ENCODE measurements at regions not wholly inside any gene's neighbourhood (a gene's known extent, or its start where the extent isn't known, plus 50 kb on each side); places are given as distances from the start of the nearest gene placed in this dataset.

DNA sequence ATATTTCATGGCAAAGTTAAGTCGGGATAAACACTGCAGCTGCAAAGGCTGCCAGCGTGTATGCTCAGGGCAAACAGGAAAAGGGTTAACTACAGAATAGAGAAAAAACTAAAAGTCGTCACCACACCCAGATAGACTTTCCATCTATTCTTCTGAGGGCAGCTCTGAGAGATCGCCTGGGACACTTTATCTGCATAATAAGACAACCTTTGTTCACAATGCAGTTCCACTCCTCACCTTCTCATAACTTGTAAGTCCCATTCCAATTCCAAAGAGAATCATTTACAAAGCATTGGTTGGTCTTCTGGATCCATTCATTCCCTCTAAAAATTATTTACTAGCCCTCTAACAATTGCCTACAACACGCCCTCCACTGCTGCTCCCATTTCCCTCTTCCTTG is 437.4 kb downstream of the RND3 start:
- Histone ChIP-seq H3K9me1 (ENCODE audit: control insufficient read depth, insufficient read depth, low read length) (no peaks in the 10 kb centered on the region), H3K4me3 (no peak overlapping the region), H3K27me3 (ENCODE audit: control insufficient read depth in 2 of 2, insufficient read depth in 2 of 2, low read length in 2 of 2) (no peaks in the 10 kb centered on the region), H3K79me2 (ENCODE audit: control insufficient read depth, insufficient read depth, low read length) (no peaks in the 10 kb centered on the region), H3K36me3 (ENCODE audit: control insufficient read depth, insufficient read depth, low read length) (no peaks in the 10 kb centered on the region), H3K9me3 (replicated peaks; ENCODE audit: control insufficient read depth, insufficient read depth, low read depth, low read length) (no peaks in the 10 kb centered on the region), H3K4me2 (ENCODE audit: insufficient read depth, low read length) (no peak overlapping the region), H3K27ac (ENCODE audit: extremely low read depth, low read depth, low read length) (no peak overlapping the region), H3K4me1 (replicated peaks in 1 of 2; ENCODE audit: control insufficient read depth in 2 of 2, insufficient read depth in 2 of 2, low read length in 2 of 2) (no peaks in the 10 kb centered on the region), H4K20me1 (replicated peaks; ENCODE audit: control insufficient read depth, insufficient read depth, low read length) (no peaks in the 10 kb centered on the region), H3K9ac (ENCODE audit: insufficient read depth in 1 of 2, low read depth in 2 of 2, low read length in 2 of 2) (no peak overlapping the region), H2AFZ (ENCODE audit: low read depth, low read length) (no peak overlapping the region)
- in situ Hi-C loops (cut with MboI), result no loop called here
- FAIRE-seq, result no peak
- BruUV-seq (replicated peaks), result no TSS peak
- WGBS (ENCODE audit: insufficient coverage, low coverage, missing lambda C conversion rate), result under 1% methylated on average over 5 of the region's 5 CpGs
- POLR2A ChIA-PET, result no interaction called here
- TF ChIP-seq ZNF778 (CRISPR knock-in tag; IDR thresholded peaks at IDR 0.05) (no peak), SOX6 (IDR thresholded peaks at IDR 0.05) (no peak), ELK1 (CRISPR knock-in tag; IDR thresholded peaks at IDR 0.05) (no peak), NFXL1 (CRISPR knock-in tag; IDR thresholded peaks at IDR 0.05) (no peak), ZNF263 (CRISPR knock-in tag; IDR thresholded peaks at IDR 0.05; ENCODE audit: borderline replicate concordance) (no peak), BRD4 (IDR thresholded peaks at IDR 0.05) (no peak)
- intact Hi-C loops (cut with micrococcal nuclease), result no loop called here
- no peak for DNase-seq (ENCODE audit: extremely low read depth in 1 of 4, low spot score in 3 of 4)
- CTCF ChIA-PET (ENCODE audit: low intra/inter-chr PET ratio), result no interaction called here
- no peak for ATAC-seq

DNA sequence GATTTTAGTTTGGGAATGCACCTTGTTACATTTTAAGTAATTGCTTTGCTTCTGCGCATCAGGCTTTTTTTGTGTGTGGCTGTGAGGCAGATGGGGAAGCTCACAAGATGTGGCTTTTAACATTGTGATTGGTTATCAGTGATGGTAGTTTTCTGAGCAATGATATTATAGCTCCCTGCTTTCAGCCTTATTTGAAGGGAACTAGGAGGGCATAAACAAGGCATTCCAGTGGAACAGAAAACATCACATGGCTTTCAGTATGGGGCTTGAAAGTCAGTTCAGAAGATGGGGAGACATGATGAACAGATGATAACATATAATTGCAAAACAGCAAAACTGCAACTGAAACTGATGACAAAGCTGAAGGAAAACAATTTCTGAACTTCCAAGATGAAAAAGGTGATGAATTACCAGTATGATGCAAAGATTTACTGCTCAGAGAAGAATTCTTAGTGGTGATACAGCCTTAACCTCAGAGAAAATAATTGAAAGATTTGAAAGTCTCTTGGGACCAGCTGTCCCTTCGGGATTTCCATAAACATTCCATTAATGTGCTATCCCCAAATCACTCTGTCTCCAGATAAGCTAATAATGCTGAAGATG is 439.7 kb downstream of the RND3 start:
- no peak overlapping the region for H3K4me2 ChIP-seq (ENCODE audit: insufficient read depth, low read length)
- ChIA-PET CTCF (ENCODE audit: low intra/inter-chr PET ratio) (no interaction called here), POLR2A (no interaction called here)
- FAIRE-seq (no peak), DNase-seq (ENCODE audit: extremely low read depth in 1 of 4, low spot score in 3 of 4) (no peak), ATAC-seq (no peak)
- no peaks in the 10 kb centered on the region for H3K79me2 ChIP-seq (ENCODE audit: control insufficient read depth, insufficient read depth, low read length)
- no peak overlapping the region for H2AFZ ChIP-seq (ENCODE audit: low read depth, low read length)
- no peak for TF ChIP-seq RUNX1 (IDR thresholded peaks at IDR 0.05; ENCODE audit: low read depth)
- H3K9me1 ChIP-seq (ENCODE audit: control insufficient read depth, insufficient read depth, low read length), result no peaks in the 10 kb centered on the region
- intact Hi-C loops (cut with micrococcal nuclease), result no loop called here
- no peak overlapping the region for H3K27ac ChIP-seq (ENCODE audit: extremely low read depth, low read depth, low read length)
- H3K27me3 ChIP-seq (ENCODE audit: control insufficient read depth in 2 of 2, insufficient read depth in 2 of 2, low read length in 2 of 2), result no peaks in the 10 kb centered on the region
- H3K4me3 ChIP-seq, result no peak overlapping the region
- no peaks in the 10 kb centered on the region for H3K9me3 ChIP-seq (replicated peaks; ENCODE audit: control insufficient read depth, insufficient read depth, low read depth, low read length)
- no peaks in the 10 kb centered on the region for H3K36me3 ChIP-seq (ENCODE audit: control insufficient read depth, insufficient read depth, low read length)
- H3K4me1 ChIP-seq (replicated peaks in 1 of 2; ENCODE audit: control insufficient read depth in 2 of 2, insufficient read depth in 2 of 2, low read length in 2 of 2), result no peaks in the 10 kb centered on the region
- in situ Hi-C loops (cut with MboI), result no loop called here
- H3K9ac ChIP-seq (ENCODE audit: insufficient read depth in 1 of 2, low read depth in 2 of 2, low read length in 2 of 2), result no peak overlapping the region
- no TSS peak for BruUV-seq (replicated peaks)
- WGBS (ENCODE audit: insufficient coverage, low coverage, missing lambda C conversion rate), result 2% methylated on average over 2 of the region's 2 CpGs
- H4K20me1 ChIP-seq (replicated peaks; ENCODE audit: control insufficient read depth, insufficient read depth, low read length), result no peaks in the 10 kb centered on the region

Data from K562 (cell line).